ENCODE measurements at regions not wholly inside any gene's neighbourhood (a gene's known extent, or its start where the extent isn't known, plus 50 kb on each side); places are given as distances from the start of the nearest gene placed in this dataset.

DNA sequence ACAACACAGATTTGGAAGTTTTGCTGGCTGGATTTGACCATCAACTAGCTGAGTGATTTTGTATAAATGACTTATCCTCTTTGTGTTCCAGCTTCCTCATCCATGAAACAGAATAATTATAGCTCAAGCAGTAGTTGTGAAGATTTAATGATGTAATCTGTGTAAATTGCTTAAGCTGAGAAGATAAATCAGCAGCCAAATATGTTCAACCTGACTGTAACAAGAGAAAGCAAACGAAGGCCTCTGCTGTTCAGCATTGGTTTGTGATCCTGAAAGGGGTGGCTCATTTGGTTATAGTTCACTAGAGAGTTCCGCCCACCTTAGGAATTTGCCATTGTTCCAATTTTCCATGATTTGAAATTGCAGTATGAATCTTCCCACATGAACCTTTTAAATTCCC is 75.7 kb upstream of the CCDC112 start:
- no peak for DNase-seq

GRCh38 chr5:115369430-115370144 is 73.1 kb upstream of the CCDC112 start:
- DNase-seq, result no peak

GRCh38 chr5:115366223-115366622 is 69.8 kb upstream of the CCDC112 start:
- no peak for DNase-seq

DNA sequence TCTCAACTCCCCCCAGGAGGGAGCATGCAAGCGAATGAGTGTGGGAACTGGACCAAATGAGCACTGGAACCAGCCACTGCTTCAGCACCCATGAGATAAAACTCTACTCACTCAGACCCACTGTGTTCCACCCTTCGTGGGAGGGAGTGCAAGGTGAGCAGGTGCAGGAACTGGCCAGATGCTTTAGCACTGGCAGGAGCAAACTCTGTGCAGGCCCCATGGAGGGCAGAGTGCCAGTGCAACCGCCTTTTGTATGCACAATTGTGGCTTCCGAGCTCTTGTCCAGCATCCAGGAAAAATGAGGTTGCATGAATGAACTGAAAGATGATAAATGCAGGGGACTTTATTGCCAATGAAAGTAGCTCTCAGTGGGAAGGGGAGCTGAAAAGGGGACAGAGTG is 67.4 kb upstream of the CCDC112 start:
- DNase-seq, result no peak

- DNase-seq, result no peak
Observed at GRCh38 chr5:115360046-115360685, 63.7 kb upstream of the CCDC112 start.

- no peak for DNase-seq
Observed at GRCh38 chr5:115355767-115356381, 59.4 kb upstream of the CCDC112 start.

DNA sequence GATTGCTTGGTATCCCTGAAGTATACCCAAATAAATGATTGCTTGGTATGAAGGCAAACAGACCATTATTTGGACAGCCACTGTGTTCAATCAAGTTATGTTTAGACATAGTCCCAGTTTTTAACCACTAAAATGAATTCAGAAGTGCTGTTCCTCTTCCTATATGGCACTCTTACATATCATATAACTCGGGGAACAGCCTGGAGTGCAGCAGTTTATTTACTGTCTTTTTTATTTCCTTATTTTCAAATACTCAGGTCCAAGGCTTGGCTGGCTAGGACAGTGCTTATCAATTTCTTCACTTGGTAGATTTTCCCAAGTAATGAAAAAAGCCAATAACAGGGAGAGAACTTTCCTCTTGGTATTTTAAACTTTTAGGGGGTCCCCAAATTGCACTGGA is 58.6 kb upstream of the CCDC112 start:
- DNase-seq, result no peak

DNA sequence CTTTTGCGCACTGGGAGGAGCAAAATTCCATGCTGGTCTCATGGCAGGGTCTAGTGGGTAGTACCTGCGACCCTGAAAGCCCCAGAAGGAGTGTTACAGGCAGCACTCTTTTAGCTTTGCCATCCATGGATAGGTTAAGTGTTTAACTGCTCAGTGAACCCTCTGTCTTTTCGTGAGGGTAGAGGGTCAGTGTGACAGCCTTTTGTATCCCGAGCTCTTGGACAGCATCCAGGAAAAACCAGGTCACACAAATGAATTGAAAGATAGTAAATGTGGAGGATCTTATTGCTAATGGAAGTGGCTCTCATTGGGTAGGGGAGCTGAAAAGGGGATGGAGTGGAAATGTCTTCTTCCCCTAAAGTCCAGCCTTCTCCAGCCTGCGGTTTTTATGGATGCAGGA is 57.8 kb upstream of the CCDC112 start:
- no peak for DNase-seq

GRCh38 chr5:115352571-115352970 is 56.1 kb upstream of the CCDC112 start:
- DNase-seq, result no peak

DNA sequence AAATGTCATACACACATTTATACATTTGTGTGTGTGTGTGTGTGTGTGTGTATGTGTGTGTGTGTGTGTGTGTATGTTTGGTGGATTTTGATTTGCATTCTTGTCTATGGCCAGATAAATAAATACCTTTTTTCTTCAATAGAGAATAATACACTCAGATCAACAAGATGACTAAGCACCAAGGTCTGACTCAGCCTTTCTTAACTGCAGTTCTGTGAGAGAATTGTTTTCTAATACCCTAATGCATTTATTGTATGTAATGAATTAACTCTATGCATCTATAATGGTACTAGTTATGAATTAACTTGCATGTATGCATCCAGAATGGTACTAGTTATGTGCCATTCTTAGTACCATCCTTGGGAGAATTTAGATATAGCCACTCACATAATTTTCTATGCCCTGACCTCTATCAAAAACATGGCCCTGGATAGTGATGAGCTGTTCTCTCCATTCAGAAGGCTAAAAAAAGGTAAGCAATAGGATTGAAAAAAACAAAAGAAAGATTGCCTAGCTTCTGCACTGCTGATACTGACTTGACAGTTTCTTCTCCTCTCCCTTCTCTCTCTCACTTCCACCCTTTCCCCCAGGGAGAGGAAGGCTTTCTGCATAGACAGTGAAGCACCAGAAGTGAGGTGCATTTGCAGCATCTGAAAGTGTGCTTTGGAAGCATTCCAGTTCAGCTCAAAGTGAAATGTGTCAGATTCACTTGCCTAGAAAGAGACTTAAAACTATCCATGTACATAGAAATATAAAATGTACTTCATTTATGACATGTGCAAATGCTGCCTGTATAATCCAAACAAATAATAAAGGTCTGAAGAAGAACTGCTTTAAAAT is 55.1 kb upstream of the CCDC112 start:
- DNase-seq, result no peak

DNA sequence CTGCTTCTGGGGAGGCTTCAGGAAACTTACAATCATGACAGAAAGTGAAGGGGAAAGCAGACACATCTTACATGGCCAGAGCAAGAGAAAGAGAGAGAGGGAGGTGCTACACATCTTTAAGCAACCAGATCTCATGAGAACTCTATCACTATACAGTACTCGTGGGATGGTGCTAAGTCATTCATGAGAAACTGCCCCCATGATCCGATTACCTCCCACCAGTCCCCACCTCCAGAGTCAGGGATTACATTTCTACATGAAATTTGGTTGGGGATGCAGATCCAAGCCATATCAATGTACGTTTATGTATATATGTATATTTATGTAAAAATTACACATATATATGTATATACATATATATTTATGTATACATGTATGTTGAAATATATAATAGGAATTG is 54.4 kb upstream of the CCDC112 start:
- no peak for DNase-seq

DNA sequence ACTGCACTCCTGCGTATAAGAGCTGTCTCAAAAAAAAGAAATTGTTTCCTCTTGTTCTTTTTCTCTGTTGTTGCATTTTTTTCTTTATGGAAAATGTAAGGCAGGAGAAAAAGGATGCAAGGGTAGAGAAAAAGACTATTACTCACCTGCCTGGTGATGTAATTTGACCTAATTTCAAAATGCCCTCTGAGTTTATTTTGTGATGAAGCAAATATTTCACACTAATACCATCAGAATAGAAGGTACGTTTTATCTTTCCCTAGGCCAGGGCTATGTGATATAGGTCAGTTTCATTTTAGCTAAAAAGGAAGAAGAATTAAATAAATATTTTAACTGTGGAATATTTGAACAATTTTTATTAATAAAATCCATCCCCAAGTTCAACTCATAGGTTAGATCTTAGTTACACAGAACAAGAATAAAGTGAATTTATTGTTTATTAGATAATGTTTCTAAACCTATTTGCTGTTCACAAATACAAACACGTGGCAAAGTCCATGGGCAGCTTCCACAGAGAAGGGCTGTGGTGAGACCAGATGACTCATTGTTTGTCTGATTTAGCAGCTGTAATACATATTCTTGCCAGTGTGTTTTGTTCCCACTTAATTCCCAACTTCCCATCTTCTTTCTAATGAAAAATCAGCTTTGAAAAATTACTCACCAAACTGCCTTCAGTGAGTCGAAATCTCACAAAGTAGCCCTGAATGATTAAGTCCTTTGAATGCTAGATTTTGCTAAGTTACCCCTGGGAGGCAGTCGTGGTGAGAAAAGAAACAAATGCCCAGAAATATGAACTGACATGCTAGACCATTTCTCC is 52.8 kb upstream of the CCDC112 start:
- no peak for DNase-seq

DNA sequence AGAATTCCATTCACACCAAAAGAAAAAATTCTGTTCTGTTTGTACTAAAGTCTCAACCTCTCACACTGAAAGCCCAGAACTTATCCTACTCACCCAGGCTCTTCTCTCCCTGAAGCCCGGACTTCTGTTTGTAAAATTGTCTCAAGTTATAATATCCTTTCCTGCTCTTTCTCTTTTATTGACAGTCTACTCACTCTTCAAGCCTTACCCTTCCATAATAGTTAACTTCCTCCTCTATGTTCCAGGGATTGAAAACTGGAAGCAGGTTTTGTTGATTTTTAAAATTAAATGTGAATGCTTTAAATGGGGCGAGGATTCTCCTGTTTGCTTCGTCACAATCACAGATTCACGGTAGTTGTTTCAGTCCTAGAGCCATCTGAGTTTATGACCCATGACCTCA is 51.7 kb upstream of the CCDC112 start:
- DNase-seq, result no peak
